SKM-1 treated with dmso at 0.1 percent for 144 hours (cell line): ENCODE measurements at regions not wholly inside any gene's neighbourhood (a gene's known extent, or its start where the extent isn't known, plus 50 kb on each side); places are given as distances from the start of the nearest gene placed in this dataset.
"Not testable (repeated sequence)": the region's sequence is repeated elsewhere in the genome, so short reads cannot be mapped to it uniquely, and the experiment has no call there.

Experiments
- DNase-seq: peaks from one replicate; lab custom pipeline; 2025; ENCODE audit not compliant: unreplicated experiment; lab: John Stamatoyannopoulos, UW

DNA sequence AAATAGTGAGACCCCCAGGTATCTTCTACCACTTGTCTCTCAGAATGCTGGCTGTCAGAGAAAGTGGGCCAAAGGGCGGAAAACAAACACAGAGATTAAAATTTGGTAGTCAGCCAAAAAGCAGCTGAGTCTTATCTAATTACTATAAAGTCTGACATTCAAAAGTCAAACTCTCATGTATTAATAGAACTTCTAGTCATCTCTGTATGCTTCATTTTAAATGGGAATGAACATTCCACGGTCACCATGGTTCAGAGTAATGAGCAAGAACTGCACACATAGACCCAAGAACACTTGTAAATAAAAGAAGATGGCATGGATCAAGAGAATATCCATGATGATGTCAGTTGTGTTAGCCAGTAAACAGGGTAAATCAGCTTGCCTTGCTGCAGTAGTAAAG is 1267.0 kb upstream of the CHAC2 start:
- DNase-seq = no peak

DNA sequence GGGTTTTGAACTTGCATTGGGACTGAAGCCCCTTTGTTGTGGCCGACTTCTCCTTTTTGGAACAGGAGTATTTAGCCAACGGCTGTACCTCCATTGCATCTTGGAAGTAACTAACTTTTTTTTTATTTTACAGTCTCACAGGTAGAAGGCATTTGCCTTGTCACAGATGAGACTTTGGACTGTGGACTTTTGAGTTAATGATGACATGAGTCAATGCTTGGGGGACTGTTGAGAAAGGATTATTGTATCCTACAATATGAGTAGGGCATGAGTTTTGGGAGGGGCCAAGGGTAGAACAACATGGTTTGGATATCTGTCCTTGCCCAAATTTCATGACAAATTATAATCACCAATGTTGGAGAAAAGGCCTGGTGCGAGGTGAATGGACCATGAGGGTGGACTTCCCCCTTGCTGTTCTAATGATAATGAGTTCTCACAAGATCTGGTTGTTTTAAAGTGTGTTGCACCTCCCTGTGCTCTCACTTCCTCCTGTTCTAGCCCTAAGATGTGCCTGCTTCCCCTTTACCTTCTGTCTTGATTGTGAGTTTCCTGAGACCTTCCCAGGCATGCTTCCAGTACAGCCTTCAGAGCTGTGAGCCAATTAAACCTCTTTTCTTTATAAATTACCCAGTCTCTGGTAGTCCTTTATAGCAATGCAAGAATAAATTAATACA is 1269.4 kb upstream of the CHAC2 start:
- DNase-seq = peak; percentile 8

DNA sequence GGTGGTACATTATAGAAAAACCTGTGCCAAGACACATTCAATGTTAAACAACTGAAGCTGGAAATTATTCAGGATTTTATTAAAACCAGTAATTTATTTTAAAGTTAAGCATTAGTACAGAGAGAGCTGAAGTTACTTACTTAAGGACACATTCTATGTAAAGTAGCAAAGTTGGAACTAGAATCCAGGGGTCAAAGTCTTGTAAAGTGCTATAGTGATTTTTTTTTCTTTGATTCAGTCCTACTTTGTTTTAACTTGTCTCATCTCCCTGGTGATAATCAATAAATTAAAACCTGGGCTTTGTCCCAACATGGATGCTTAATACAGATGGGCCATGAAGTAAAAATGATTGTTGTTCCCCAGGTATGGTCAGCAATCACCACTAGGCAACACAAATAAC is 1271.8 kb upstream of the CHAC2 start:
- no peak for DNase-seq

DNA sequence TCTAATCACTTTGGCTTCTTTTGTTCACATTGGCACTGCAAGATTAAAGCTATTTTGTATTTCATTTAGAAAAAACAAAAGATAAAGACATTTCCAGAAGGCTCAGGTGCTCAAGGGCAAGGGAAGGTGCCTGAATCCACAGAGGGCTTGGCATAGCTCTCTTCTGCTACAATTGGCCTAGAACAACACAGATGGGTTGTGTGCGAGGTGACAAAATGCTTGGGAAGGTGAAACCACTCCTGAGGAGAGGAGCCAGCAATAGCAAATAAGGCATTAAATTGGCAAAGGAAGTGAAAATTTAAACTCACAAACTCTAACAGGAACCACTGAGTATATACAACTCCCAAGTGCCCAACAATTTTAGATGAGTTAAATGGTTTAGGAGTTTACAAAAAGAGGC is 1290.4 kb upstream of the CHAC2 start:
- no peak for DNase-seq

DNA sequence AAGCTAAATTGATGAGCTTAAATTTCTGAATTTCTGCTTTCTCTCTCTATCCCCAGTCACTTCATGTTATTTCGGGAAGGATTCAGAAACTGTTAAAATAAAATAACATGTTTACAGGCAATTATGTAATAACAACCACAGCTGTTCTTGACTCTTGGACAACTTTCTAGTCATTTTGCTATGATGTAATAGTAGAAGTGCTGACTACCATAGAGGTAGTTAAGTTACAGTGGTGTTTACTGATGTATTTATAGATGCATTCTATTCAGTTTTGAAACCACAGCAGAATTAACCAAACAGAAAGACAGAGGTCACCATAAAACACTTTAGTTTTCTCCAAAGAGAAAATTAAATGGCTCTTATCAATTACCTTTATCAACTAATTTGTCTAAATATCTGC is 1292.0 kb upstream of the CHAC2 start:
- no peak for DNase-seq

DNA sequence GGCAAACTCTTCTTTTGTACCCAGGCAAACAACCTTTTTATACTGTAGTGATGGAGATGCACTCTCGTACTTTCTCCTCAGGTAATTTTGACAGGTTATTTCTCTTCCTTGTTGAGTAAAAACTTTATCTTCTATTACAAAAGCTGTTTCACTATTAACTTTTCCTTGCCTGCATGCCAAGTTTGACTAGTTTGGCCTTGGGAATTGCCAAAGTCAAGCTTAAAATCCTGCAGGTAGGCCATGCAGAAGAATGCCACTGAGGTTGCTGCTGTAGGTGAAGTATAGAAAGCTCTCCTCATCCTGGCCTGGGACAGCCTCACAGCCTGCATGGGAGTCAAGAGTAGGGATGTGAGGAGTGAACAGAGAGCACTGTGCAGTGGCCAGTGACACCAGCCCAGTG is 1293.5 kb upstream of the CHAC2 start:
- no peak for DNase-seq

DNA sequence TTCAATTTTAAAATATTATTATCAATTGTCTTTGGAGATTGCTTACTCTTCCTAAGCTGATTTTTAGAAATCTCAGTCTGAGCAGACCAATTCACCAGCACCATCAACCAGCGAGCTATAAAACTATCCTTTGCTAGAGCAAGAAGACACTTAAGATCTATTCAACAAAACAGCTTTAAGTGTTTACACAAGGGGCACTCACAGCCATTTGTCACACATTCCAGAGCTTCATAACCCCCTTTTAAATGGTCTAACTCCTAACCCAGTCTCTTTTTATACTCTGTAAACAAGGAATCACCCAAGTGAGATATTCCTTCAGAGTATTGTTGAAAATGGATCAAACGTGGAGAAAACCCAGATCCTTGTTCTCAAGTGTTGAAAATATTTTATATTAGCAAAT is 1294.1 kb upstream of the CHAC2 start:
- no peak for DNase-seq

DNA sequence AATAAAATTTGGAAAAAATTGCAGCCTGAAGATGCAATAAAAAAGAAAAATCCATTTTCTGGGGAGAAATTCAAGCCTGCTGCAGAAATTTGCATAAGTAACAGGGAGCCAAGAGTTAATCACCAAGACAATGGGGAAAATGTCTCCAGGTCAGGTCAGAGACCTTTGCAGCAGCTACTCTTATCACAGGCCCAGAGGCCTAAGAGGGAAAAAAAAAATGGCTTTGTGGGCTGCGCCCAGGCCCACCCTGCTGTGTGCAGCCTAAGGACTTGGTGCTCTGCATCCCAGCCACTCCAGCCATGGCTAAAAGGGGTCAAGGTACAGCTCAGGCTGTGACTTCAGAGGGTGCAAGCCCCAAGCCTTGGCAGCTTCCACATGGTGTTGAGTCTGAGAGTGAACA is 1297.1 kb upstream of the CHAC2 start:
- not testable (repeated sequence) for DNase-seq

DNA sequence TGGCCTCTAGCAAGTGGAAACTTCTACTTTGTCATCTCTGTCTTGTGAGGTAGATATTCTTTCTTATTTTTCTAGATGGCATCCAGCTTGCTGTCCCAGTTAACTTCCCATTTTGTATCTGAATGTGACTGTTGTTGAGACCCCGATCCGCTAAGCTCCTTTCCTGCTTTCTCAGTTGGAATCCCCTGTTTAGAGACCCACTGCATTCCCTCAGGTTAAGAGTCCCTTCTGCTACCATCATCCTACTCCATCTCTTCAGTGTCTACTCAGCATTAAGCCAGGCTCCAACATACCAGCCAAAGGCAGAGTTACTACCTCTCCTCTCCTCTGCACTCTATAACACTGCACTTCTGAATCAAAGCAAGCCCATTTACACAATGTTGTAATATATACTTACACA is 1300.4 kb upstream of the CHAC2 start:
- DNase-seq = no peak

DNA sequence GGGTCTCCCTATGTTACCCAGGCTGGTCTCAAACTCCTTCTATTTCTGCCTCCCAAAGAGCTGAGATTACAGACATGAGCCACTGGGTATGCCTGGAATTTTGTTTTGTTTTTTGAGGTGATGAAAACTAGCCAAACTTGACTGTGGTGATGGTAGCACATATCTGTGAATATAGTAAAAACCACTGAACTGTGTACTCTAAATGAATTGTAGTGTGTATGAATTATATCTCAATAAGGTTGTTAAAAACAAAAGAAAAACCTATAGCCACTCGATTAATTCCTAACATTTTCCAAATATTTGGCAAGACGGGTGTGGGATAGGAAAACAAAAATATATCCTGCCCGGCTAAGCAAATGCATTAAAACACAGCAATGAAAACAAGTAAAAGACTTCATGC is 1302.3 kb upstream of the CHAC2 start:
- DNase-seq = no peak

DNA sequence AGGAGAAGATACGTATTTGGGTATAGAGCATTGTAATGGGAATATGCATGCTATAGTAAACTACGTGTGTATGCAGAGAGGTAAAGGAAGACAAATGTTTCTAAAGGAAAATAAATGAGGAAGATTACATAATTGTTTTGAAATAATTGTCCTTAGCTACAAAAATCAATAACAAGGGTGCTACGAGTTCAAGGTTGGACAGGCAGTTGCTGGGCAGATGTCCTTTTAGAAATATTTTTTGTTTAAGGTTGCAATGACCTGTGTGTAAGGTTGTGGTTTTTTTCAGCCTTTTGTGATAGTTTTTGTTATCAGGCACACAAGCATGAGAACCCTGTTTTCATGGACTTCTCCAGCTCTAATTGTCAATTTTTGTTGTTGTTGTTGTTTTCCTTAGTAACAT is 1304.1 kb upstream of the CHAC2 start:
- DNase-seq = no peak

DNA sequence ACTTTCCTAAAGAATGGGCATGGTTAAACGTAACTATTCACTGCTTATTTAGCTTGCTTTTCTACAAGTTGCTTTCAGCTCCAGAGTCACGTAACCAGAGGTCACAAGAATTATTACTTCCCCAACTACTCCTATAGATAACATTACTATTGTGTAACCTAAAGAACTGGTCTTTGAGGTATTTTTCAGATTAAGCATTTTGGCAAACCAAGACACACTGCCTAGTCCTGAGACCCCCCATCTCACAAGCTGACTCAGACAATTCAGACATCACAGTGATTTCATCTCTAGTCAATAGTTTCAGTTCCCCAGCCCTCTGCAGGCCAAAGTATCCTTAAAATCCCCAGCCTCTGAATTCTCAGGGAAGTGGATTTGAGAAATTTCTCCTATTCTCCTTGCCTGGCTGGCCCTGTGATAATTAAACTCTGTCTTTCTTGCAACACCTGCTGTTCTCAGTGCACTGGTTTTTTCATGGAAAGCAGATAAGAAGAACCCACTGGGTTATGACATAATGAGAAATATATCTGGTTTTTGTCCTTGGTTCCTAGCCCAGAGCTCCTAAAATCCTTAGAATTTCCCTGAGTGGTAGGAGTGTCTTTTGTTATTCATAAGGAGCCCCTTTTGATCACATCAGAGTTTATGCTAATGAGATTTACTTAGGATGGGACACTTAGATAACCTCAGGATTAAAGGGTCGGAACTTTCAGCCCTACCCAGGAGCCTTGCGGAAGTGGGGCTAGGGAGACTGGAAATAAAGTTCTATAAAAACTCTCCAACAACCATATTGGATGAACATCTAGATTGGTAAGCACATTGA is 1310.8 kb upstream of the CHAC2 start:
- DNase-seq = no peak

DNA sequence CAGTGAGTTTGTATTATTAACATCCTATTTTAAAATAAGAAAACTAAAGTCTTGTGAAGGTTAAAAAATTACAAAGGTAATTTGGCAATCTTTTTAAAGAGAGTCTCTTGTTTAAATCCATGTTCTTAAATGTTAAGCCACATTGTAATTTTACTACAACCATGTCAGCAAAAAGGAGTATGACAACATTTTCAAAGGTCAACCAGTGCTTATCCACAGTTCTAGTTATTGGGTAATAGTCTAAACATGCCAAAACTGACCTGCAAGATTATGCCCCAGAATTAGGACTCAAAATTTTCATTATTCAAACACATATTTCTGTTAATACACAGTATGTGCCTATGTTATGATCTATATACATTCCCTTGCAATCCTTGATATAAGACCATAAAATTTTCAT is 1312.6 kb upstream of the CHAC2 start:
- DNase-seq = no peak

DNA sequence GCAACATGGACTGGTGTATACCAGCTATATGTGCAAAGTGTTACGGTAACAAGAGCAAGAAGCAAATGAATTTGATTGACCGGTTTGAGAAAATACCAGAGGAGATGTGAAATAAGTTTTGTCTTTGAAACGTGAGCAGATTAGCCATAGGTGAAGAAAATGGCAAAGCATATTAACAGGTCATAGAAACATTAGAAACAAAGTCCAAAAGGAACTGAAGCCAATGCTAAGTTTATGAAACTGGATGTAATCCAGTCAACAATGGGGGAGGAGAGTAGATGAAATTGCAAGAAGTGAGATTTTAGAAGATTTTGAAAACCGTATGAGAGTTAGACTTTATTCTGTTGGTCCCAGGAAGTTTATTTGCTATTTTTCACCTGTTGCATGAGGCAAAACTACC is 1315.4 kb upstream of the CHAC2 start:
- DNase-seq = no peak

DNA sequence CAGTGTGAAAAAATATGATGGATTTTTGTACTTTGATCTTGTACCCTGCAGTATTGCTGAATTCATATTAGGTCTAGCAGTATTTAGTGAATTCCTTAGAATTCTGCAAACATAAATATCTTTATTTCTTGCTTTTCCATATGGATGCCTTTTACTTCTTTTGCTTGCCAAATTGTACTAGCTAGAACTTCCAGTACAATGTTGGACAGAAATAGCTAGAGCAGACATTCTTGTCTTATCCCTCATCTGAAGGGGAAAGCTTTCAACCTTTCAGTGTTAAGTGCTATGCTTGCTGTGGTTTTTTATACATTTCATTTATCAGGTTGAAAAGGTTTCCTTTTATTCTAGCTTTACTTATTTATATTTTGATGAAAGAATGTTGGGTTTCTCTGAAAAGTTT is 1321.9 kb upstream of the CHAC2 start:
- no peak for DNase-seq

DNA sequence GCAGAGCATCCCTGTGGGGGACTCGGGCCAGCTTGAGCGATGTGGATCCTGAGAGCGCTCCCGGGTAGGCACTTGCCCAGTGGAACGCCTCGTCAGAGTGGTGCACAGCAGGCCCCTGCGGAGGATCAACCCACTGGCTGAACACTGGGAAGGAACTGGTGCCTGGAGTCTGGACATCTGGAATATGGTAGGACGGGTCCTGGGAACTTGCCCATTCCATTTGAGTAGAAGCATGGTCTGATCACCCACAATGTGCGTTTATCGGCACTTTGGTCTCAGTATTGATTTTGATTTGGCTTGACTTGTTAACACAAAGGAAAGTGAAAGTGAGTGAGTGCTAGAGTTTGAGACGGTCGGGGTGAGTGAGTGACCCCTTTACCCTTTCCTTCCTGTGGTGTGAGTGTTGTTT is 1336.2 kb upstream of the CHAC2 start:
- no peak for DNase-seq

DNA sequence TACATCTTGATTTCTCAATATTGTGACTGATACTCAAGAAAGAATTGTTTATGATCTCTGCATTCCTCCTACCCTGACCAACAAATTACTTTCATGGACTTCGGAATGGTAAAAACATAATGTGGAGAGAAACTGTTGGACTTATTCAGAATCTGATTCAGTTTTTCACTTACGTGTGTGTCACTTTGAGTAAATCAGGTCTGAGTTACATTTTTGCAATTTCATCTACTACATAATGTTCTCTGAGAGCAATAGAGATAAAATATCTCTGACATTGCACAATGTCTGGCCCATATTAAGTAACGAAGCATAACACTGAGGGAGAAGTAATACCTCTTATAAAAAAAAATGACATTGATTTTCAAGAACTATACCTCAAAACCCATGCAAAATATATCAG is 1337.9 kb upstream of the CHAC2 start:
- DNase-seq = no peak

DNA sequence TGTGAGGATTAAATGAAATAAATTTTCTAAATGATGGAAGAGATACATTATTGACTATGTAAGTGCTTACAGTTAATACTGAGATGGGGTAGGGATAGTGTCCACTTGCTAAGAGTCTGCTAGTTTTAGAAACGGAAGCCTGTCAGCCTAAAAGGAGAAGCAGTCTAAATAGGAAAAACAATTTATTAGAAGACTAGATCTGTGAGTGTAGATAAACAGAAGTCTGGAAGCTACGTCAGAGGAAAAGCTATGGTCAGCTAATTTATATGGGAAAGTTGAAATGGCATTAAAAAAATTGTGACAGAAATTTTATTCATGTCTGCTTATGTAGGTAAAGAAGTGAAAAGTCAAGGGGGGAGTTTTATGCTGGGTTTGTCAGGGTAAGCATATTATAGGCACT is 1338.4 kb upstream of the CHAC2 start:
- no peak for DNase-seq

DNA sequence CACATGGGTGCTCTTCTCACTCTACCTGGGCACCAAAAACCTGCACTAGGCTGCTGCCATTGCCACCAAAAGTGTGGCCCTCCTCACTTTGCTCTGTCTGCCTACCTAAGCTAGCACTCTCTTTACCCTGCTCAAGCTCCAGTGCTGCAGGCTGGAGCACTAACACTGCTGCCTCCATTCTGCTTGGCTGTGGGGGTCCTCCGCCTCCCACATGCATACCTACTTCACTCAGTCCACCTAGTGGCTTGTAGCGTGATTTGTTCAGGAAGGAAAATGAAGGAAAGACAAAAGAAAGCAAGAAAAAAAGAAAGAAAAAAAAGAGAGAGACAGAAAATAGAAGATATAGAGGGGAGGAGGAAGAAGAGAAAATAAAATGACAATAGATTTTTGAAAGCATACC is 1339.4 kb upstream of the CHAC2 start:
- no peak for DNase-seq

DNA sequence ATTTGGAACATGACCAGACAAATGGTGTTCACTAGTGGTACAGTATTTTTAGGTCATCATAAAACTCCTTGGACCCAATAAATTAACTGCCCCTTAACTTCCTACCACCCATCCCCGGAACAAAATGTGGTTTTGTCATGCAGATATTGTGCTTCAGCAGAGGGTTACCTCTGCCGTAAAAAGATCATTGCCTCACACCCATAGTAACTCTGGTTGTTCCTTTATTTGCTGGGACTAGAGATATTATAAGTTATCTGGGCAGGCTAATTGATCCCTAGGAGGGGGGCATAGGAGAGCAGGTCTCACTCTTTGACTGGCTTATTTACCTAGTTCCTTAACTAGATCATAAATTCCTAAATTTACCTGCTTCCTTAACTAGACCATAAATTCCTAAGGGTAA is 1343.9 kb upstream of the CHAC2 start:
- no peak for DNase-seq

DNA sequence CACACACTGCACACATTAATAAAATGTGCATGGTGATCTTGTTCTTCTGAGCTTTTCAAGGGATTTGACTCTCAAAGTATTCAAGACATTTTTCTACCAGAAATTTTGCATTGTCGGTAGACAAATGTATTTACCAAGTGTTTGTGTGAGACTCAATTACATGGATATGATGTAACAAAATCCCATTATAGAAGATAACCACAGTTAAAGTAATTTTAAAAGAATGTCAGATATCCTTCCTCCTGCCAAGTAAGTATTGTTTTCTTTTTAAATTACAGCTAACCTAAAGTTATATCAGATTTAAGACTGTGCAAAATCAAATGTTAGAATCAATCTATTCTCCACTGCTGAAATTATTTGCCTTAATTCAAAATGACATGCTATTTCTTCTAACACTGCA is 1344.5 kb upstream of the CHAC2 start:
- no peak for DNase-seq

DNA sequence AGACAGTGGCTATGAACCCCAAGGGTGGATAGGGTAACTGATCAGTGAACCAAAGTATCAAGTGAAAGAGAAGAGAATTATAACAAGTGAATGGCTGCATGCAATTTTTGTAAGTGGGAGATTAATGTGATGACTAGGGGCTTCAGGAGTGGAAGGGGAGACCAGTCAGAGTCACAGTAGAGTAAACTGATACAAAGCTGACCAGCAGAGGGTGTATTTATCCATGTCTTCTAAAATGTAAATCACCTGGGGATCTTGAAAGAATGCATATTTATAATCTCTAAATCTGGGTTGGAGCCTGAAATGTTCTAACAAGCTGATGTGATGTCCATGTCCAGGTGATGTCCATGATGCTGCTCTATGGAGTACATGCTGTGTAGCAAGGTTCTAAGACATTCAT is 1351.3 kb upstream of the CHAC2 start:
- DNase-seq = no peak
